Transverse colon (tissue), 4 donors: ENCODE measurements at regions not wholly inside any gene's neighbourhood (a gene's known extent, or its start where the extent isn't known, plus 50 kb on each side); places are given as distances from the start of the nearest gene placed in this dataset.

ENCODE experiments used
- DNase-seq: peaks from one replicate; pipeline ENCODE4 v3.0.0-alpha.2; 2019
- H3K27ac ChIP-seq, 4 donors: fragments of 200-600 bp; sonication (generic); 2 replicates each; pipeline ENCODE4 v1.5.1; 2016 to 2018; ENCODE audit warnings: inconsistent platforms in 4 of 4
- H3K27me3 ChIP-seq: fragments of 200-600 bp; sonication (generic); 2 replicates; pipeline ENCODE4 v1.5.1; 2017; ENCODE audit warnings: inconsistent platforms
- H3K36me3 ChIP-seq, 4 donors: fragments of 200-600 bp; sonication (generic); 2 replicates each; pipeline ENCODE4 v1.5.1; 2017 to 2019; ENCODE audit warnings: inconsistent platforms in 4 of 4
- H3K4me1 ChIP-seq, 4 donors: fragments of 200-600 bp; sonication (generic); 2 replicates each; pipeline ENCODE4 v1.5.1; 2017 to 2020; ENCODE audit warnings: inconsistent platforms in 4 of 4
- H3K4me3 ChIP-seq, 4 donors: fragments of 200-600 bp; sonication (generic); 1 replicate in 1 of 4; 2 replicates in 3 of 4; pipeline versions ENCODE4 v1.5.1 to v1.6.1; 2017 to 2019; ENCODE audit warnings: inconsistent platforms in 4 of 4
- H3K9me3 ChIP-seq, 2 donors: fragments of 200-600 bp; sonication (generic); 2 replicates each; pipeline ENCODE4 v1.5.1; 2017 to 2019; ENCODE audit warnings: inconsistent platforms in 2 of 2
- EP300 ChIP-seq: sonication (generic); formaldehyde crosslinking; IDR thresholded peaks from one replicate; pipeline ENCODE4 v1.6.1; 2017; ENCODE audit warnings: antibody characterized with exemption, low read depth
- POLR2A ChIP-seq: fragments of 450-650 bp; IDR thresholded peaks from one replicate; pipeline ENCODE4 v1.6.1; 2016; ENCODE audit warnings: antibody characterized with exemption, mild to moderate bottlenecking, moderate library complexity
- POLR2AphosphoS5 ChIP-seq, 3 donors: sonication (generic); formaldehyde crosslinking; IDR thresholded peaks; one replicate each; pipeline ENCODE4 v1.6.1; 2016; ENCODE audit warnings: antibody characterized with exemption in 3 of 3
- WGBS, 2 donors: methylation state at CpG; one replicate each; pipeline ENCODE4 v1.1.5; 2018; ENCODE audit warnings: low coverage in 1 of 2; 5-methylcytosine and 5-hydroxymethylcytosine counted together
- in situ Hi-C, 4 donors: fragments of 200-750 bp; cut with MboI; loops; one replicate each; pipeline versions ENCODE4 v1.15.0 to v1.15.1; 2017; ENCODE audit warnings: low sequenced_read_pairs in 3 of 4, low pct_ligation_motif_present in 1 of 4, low pct_unique_long_range_greater_than_20kb in 1 of 4
- intact Hi-C: fragments of 100-400 bp; cut with DNase I; formaldehyde crosslinking; loops from one replicate; pipeline ENCODE4 v1.15.1; 2023; ENCODE audit warnings: low total_unique reads
- TF ChIP-seq, protein P1 (sequence below), 5 experiments: fragments of 200-600 bp in 3 of 5; fragments of 450-650 bp in 2 of 5; sonication (generic) in 3 of 5; IDR thresholded peaks; 1 replicate in 2 of 5; 2 replicates in 3 of 5; pipeline ENCODE4 v1.5.1; 2016 to 2017; ENCODE audit warnings: antibody characterized with exemption in 5 of 5, inconsistent platforms in 3 of 5, mild to moderate bottlenecking in 2 of 5, moderate library complexity in 1 of 5

DNA sequence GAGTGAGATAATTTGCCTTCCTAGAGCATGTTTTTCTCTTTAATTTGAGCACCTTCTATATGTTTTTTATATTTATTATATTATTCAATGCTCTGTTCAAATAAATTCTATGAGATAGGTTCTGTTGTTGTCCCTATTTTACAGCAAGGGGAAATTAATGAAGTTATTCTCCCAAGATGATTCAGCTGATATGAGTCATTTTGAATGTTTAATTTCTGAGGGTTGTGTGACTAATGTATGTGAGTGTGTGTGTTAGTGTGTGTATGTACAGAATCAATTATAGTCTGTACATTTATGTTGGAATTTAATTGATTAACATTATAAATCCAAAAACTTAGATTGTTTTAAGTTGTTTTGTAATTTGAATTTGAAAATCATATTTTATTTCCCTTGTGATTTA lies 1536.7 kb upstream of the B3GALT2 start:
- in situ Hi-C loops (no loop called here), intact Hi-C loops (no loop called here)
- Histone ChIP-seq H3K36me3 (no peaks in the 10 kb centered on the region), H3K27me3 (no peaks in the 10 kb centered on the region), H3K27ac (no peak overlapping the region), H3K4me1 (no peaks in the 10 kb centered on the region), H3K4me3 (no peak overlapping the region), H3K9me3 (no peaks in the 10 kb centered on the region)
- no peak for DNase-seq
- TF ChIP-seq POLR2A (no peak), POLR2AphosphoS5 (IDR thresholded peaks at IDR 0.05) (no peak)
- TF ChIP-seq, protein P1, sequence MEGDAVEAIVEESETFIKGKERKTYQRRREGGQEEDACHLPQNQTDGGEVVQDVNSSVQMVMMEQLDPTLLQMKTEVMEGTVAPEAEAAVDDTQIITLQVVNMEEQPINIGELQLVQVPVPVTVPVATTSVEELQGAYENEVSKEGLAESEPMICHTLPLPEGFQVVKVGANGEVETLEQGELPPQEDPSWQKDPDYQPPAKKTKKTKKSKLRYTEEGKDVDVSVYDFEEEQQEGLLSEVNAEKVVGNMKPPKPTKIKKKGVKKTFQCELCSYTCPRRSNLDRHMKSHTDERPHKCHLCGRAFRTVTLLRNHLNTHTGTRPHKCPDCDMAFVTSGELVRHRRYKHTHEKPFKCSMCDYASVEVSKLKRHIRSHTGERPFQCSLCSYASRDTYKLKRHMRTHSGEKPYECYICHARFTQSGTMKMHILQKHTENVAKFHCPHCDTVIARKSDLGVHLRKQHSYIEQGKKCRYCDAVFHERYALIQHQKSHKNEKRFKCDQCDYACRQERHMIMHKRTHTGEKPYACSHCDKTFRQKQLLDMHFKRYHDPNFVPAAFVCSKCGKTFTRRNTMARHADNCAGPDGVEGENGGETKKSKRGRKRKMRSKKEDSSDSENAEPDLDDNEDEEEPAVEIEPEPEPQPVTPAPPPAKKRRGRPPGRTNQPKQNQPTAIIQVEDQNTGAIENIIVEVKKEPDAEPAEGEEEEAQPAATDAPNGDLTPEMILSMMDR (IDR thresholded peaks at IDR 0.05): no peak

GRCh38 chr1:194717941-194718340 lies 1531.5 kb upstream of the B3GALT2 start:
- Histone ChIP-seq H3K4me3 (no peak overlapping the region), H3K27me3 (no peaks in the 10 kb centered on the region), H3K36me3 (no peaks in the 10 kb centered on the region), H3K27ac (no peak overlapping the region), H3K4me1 (no peaks in the 10 kb centered on the region), H3K9me3 (no peaks in the 10 kb centered on the region)
- TF ChIP-seq, protein P1 (IDR thresholded peaks at IDR 0.05): no peak
- TF ChIP-seq EP300 (no peak), POLR2A (no peak), POLR2AphosphoS5 (IDR thresholded peaks at IDR 0.05) (no peak)
- in situ Hi-C loops: no loop called here
- 32 to 40% methylated on average over 1 of the region's 1 CpG for WGBS, 2 donors
- intact Hi-C loops: no loop called here
- no peak for DNase-seq

GRCh38 chr1:194717334-194717733 lies 1530.9 kb upstream of the B3GALT2 start:
- intact Hi-C loops: no loop called here
- TF ChIP-seq, protein P1 (IDR thresholded peaks at IDR 0.05): no peak
- no peak for TF ChIP-seq EP300
- no peak for TF ChIP-seq POLR2AphosphoS5 (IDR thresholded peaks at IDR 0.05)
- TF ChIP-seq POLR2A: no peak
- DNase-seq: no peak
- no peak overlapping the region for H3K27ac ChIP-seq
- WGBS, 2 donors: 75% methylated on average over 1 of the region's 1 CpG
- H3K9me3 ChIP-seq: no peaks in the 10 kb centered on the region
- no peaks in the 10 kb centered on the region for H3K27me3 ChIP-seq
- no peaks in the 10 kb centered on the region for H3K4me1 ChIP-seq
- H3K4me3 ChIP-seq: no peak overlapping the region
- no peaks in the 10 kb centered on the region for H3K36me3 ChIP-seq
- in situ Hi-C loops: no loop called here

- 97 to 100% methylated on average over 1 to 2 of the region's 2 CpGs for WGBS, 2 donors
- intact Hi-C loops: no loop called here
- H3K27ac ChIP-seq: no peak overlapping the region
- in situ Hi-C loops: no loop called here
- no peaks in the 10 kb centered on the region for H3K9me3 ChIP-seq
- H3K27me3 ChIP-seq: no peaks in the 10 kb centered on the region
- H3K4me3 ChIP-seq: no peak overlapping the region
- DNase-seq: no peak
- H3K36me3 ChIP-seq: no peaks in the 10 kb centered on the region
- no peak for TF ChIP-seq EP300
- TF ChIP-seq, protein P1 (IDR thresholded peaks at IDR 0.05): no peak
- H3K4me1 ChIP-seq: no peaks in the 10 kb centered on the region
Observed at GRCh38 chr1:194710671-194711070, 1524.3 kb upstream of the B3GALT2 start.
